ENCODE measurements at regions not wholly inside any gene's neighbourhood (a gene's known extent, or its start where the extent isn't known, plus 50 kb on each side); places are given as distances from the start of the nearest gene placed in this dataset.

DNA sequence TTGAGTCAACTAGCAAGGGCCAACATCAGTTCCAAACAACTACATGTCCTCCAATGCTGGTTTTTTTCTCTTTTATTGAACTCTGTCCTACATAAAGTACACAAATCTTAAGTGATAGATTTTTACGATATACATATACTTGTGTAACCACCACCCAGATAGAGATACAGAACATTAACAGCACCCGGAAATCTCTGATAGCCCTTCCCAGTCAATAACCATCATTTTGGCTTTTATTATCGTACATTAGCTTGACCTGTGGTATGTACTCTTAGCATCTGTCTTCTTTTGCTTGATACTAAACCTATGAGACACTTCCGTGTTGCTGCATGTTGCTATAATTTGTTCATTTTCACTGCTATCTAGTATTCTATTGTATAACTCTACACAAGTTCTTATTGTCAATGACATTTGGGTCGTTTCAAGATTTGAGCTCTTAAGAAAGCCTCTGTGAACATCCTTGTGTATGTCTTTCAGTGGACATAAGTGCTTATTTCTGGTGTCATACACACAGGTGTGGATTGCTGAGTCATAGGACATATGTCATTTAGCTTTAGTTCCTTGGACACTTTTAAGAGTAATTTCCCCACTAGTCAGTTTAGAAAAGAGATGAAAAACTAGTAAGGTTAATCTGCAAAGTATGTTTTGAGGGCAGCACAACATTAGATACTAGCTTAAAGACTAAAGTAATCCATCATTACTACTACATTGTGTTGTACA lies 111.1 kb downstream of the PRLHR start:
- TF ChIP-seq CTCF (IDR thresholded peaks at IDR 0.05), result no peak
- no peak overlapping the region for H3K4me3 ChIP-seq
- ATAC-seq, result no peak
- no peak overlapping the region for H3K27ac ChIP-seq
- no peaks in the 10 kb centered on the region for H3K4me1 ChIP-seq
- no peak for DNase-seq
- no peaks in the 10 kb centered on the region for H3K9me3 ChIP-seq
- H3K27me3 ChIP-seq, result no peaks in the 10 kb centered on the region
- intact Hi-C loops (cut with DNase I), result no loop called here
- no peaks in the 10 kb centered on the region for H3K36me3 ChIP-seq

DNA sequence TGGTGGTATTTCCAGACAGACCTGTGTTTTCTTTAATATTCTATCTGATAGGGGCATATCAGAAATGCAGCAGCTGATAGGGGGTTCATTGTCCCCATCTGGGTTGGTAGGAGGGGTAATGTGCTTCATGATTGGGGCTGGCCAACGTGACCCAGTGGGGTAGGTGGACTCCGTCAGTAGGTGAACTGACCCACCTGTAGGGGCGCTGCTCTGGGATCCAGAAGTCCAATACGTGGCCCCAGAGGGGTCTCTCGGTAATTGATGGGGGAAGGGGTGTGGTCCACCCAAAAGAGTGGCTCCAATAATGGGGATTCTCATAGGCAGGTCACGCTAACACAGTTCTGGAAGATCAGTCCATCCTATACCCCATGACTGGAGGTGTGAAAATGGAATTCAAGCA lies 112.0 kb downstream of the PRLHR start:
- Histone ChIP-seq H3K9me3 (no peaks in the 10 kb centered on the region), H3K4me3 (no peak overlapping the region), H3K36me3 (no peaks in the 10 kb centered on the region), H3K27ac (no peak overlapping the region), H3K4me1 (no peaks in the 10 kb centered on the region), H3K27me3 (no peaks in the 10 kb centered on the region)
- ATAC-seq (no peak), DNase-seq (no peak)
- no peak for TF ChIP-seq CTCF (IDR thresholded peaks at IDR 0.05)
- intact Hi-C loops (cut with DNase I), result no loop called here

GRCh38 chr10:118482393-118483331 lies 112.8 kb downstream of the PRLHR start:
- Histone ChIP-seq H3K27ac (no peak overlapping the region), H3K36me3 (no peaks in the 10 kb centered on the region), H3K27me3 (no peaks in the 10 kb centered on the region), H3K4me1 (no peaks in the 10 kb centered on the region), H3K9me3 (no peaks in the 10 kb centered on the region), H3K4me3 (no peak overlapping the region)
- DNase-seq, result no peak
- TF ChIP-seq CTCF (IDR thresholded peaks at IDR 0.05), result no peak
- intact Hi-C loops (cut with DNase I), result no loop called here
- no peak for ATAC-seq

- Histone ChIP-seq H3K4me3 (no peak overlapping the region), H3K9me3 (no peaks in the 10 kb centered on the region), H3K27ac (no peak overlapping the region), H3K4me1 (no peaks in the 10 kb centered on the region), H3K36me3 (no peaks in the 10 kb centered on the region), H3K27me3 (no peaks in the 10 kb centered on the region)
- DNase-seq (no peak), ATAC-seq (no peak)
- TF ChIP-seq CTCF (IDR thresholded peaks at IDR 0.05), result no peak
- intact Hi-C loops (cut with DNase I), result no loop called here
Measured at GRCh38 chr10:118481871-118482270, 113.6 kb downstream of the PRLHR start.

DNA sequence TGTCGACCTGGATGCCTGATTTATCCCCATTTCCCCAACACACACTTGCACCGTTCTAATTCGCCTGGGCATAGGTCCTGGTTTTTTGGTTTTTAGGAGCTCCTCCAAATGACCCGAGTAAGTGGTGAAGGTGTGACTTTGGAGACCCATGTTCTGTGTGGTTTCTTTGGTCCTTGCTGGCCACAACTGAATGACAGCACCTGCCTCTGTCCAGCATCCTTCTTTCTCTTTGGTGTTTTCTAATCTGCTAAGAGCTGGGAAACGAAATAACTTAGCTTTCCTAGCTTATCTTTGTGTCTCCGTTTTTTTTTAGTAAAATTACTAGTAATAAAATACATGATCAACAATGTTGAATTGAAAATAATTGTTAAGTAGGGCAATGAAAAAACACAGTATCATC lies 120.2 kb downstream of the PRLHR start:
- intact Hi-C loops (cut with DNase I), result no loop called here
- TF ChIP-seq CTCF (IDR thresholded peaks at IDR 0.05), result no peak
- no peak for DNase-seq
- Histone ChIP-seq H3K27me3 (peaks cover 13% of the 10 kb centered on the region), H3K4me1 (no peaks in the 10 kb centered on the region), H3K27ac (no peak overlapping the region), H3K36me3 (no peaks in the 10 kb centered on the region), H3K9me3 (no peaks in the 10 kb centered on the region), H3K4me3 (no peak overlapping the region)
- no peak for ATAC-seq

Measured in upper lobe of right lung (tissue), 1 donor.